HCT116 (cell line): ENCODE measurements at regions not wholly inside any gene's neighbourhood (a gene's known extent, or its start where the extent isn't known, plus 50 kb on each side); places are given as distances from the start of the nearest gene placed in this dataset.

ENCODE experiments used
- ATAC-seq: fragments of 200-7000 bp; cut with Tn5 transposase; 2 replicates; pipeline ENCODE4 v1.9.1; 2020; ENCODE audit warnings: mild to moderate bottlenecking, moderate library complexity
- BruUV-seq: library from RNA; stranded (reverse); fragments of 400-500 nt; replicated peaks from 2 replicates; lab custom pipeline; 2021; lab: Mats Ljungman, UMichigan
- CTCF ChIA-PET: fragments of 300-600 bp; sonication (Branson Sonifier 250); formaldehyde crosslinking; loops from one replicate; lab custom pipeline; 2021; ENCODE audit warnings: antibody characterized with exemption; lab: Charles Lee
- POLR2A ChIA-PET: fragments of 300-600, 350-600 bp; sonication (Branson Sonifier 250); formaldehyde crosslinking; loops from one replicate; lab custom pipeline; 2021; ENCODE audit warnings: antibody characterized with exemption; lab: Charles Lee
- RAD21 ChIA-PET, 2 experiments: fragments of 300-600 bp; sonication (Branson Sonifier 250); formaldehyde crosslinking; loops; one replicate each; lab custom pipeline; 2023; ENCODE audit warnings: low total read pairs in 2 of 2; ENCODE audit not compliant: uncharacterized antibody in 2 of 2, unreplicated experiment in 2 of 2, low non-redundant PET in 1 of 2; lab: Charles Lee
- DNase-seq: peaks from one replicate; pipeline ENCODE4 v3.0.0-alpha.2; 2010; ENCODE audit warnings: low read depth, low spot score
- H2AFZ ChIP-seq: fragments of 200-600 bp; shearing (Covaris generic), sonication (generic); 2 replicates; pipeline ENCODE4 v1.6.1; 2017; ENCODE audit warnings: low read depth, mixed run types, mixed read lengths, antibody characterized with exemption, low read length; ENCODE audit not compliant: poor library complexity, severe bottlenecking
- H3K27ac ChIP-seq: 2 replicates; pipeline ENCODE4 v1.5.1; 2012; ENCODE audit warnings: low read depth, low read length
- H3K27me3 ChIP-seq: fragments of 200-600 bp; sonication (generic); 2 replicates; pipeline ENCODE4 v1.6.1; 2016; ENCODE audit warnings: mixed run types, low read length, mixed read lengths; ENCODE audit not compliant: insufficient read depth
- H3K36me3 ChIP-seq, 2 experiments: fragments of 200-500 bp in 1 of 2; fragments of 200-600 bp in 1 of 2; sonication (Bioruptor generic) in 1 of 2; sonication (generic) in 1 of 2; 2 replicates each; pipeline versions ENCODE4 v1.5.1 to v1.6.1; 2014 to 2016; ENCODE audit warnings: low read length in 2 of 2, inconsistent platforms in 1 of 2, mixed read lengths in 1 of 2, mixed run types in 1 of 2; ENCODE audit not compliant: insufficient read depth in 2 of 2, control insufficient read depth in 1 of 2
- H3K4me1 ChIP-seq, 2 experiments: fragments of 200-600 bp in 1 of 2; sonication (generic) in 1 of 2; 2 replicates each; pipeline versions ENCODE4 v1.5.1 to v1.6.1; 2012 to 2017; ENCODE audit warnings: low read length in 2 of 2, inconsistent platforms in 1 of 2, mild to moderate bottlenecking in 1 of 2, mixed read lengths in 1 of 2, mixed run types in 1 of 2, moderate library complexity in 1 of 2; ENCODE audit not compliant: insufficient read depth in 2 of 2, control insufficient read depth in 1 of 2
- H3K4me2 ChIP-seq: fragments of 200-600 bp; sonication (generic); 2 replicates; pipeline ENCODE4 v1.6.1; 2017; ENCODE audit warnings: mixed run types, low read length, mixed read lengths
- H3K4me3 ChIP-seq, 2 experiments: fragments of 200-600 bp in 1 of 2; sonication (generic) in 1 of 2; replicated peaks in 1 of 2; 2 replicates each; pipeline ENCODE4 v1.5.1; 2011 to 2016; ENCODE audit warnings: low read length in 2 of 2, control low read depth in 1 of 2, low read depth in 1 of 2, mild to moderate bottlenecking in 1 of 2, mixed read lengths in 1 of 2, mixed run types in 1 of 2
- H3K79me2 ChIP-seq: fragments of 200-600 bp; sonication (generic); 2 replicates; pipeline ENCODE4 v1.6.1; 2017; ENCODE audit warnings: mild to moderate bottlenecking, mixed run types, low read length, moderate library complexity, mixed read lengths; ENCODE audit not compliant: insufficient read depth
- H3K9ac ChIP-seq: fragments of 200-600 bp; sonication (generic); 2 replicates; pipeline ENCODE4 v1.6.1; 2016; ENCODE audit warnings: low read length, mixed read lengths
- H3K9me2 ChIP-seq: fragments of 200-600 bp; sonication (generic), shearing (Covaris generic); 2 replicates; pipeline ENCODE4 v1.6.1; 2017; ENCODE audit warnings: mixed run types, mild to moderate bottlenecking, moderate library complexity; ENCODE audit not compliant: insufficient read depth
- H3K9me3 ChIP-seq, 2 experiments: fragments of 200-500 bp in 1 of 2; fragments of 200-600 bp in 1 of 2; sonication (Bioruptor generic) in 1 of 2; sonication (generic) in 1 of 2; 2 replicates each; pipeline ENCODE4 v1.6.1; 2014 to 2017; ENCODE audit warnings: low read length in 2 of 2, mixed read lengths in 2 of 2, inconsistent platforms in 1 of 2, low read depth in 1 of 2, mild to moderate bottlenecking in 1 of 2, mixed run types in 1 of 2, moderate library complexity in 1 of 2; ENCODE audit not compliant: control insufficient read depth in 1 of 2, insufficient read depth in 1 of 2
- H4K20me1 ChIP-seq: fragments of 200-600 bp; sonication (generic), shearing (Covaris generic); 2 replicates; pipeline ENCODE4 v1.6.1; 2017; ENCODE audit warnings: mixed run types, mild to moderate bottlenecking, moderate library complexity; ENCODE audit not compliant: insufficient read depth
- ATF3 ChIP-seq: IDR thresholded peaks from 2 replicates; pipeline ENCODE4 v1.6.1; 2012
- CBX3 ChIP-seq: IDR thresholded peaks from 2 replicates; pipeline ENCODE4 v1.6.1; 2012; ENCODE audit warnings: low read depth
- CEBPB ChIP-seq: IDR thresholded peaks from 2 replicates; pipeline ENCODE4 v1.6.1; 2012; ENCODE audit warnings: low read depth
- CTCF ChIP-seq, 3 experiments: fragments of 200-600 bp in 1 of 3; sonication (generic) in 1 of 3; IDR thresholded peaks in 2 of 3; conservative IDR thresholded peaks in 1 of 3; 2 replicates each; pipeline ENCODE4 v1.5.1; 2012 to 2017; ENCODE audit warnings: low read depth in 2 of 3, low read length in 2 of 3, antibody characterized with exemption in 1 of 3, borderline replicate concordance in 1 of 3, control low read depth in 1 of 3, mild to moderate bottlenecking in 1 of 3, mixed read lengths in 1 of 3, mixed run types in 1 of 3, moderate library complexity in 1 of 3; ENCODE audit not compliant: insufficient read depth in 1 of 3
- EGR1 ChIP-seq: IDR thresholded peaks from 2 replicates; pipeline ENCODE4 v1.6.1; 2012; ENCODE audit warnings: low read depth
- ELF1 ChIP-seq: IDR thresholded peaks from 2 replicates; pipeline ENCODE4 v1.6.1; 2012; ENCODE audit warnings: low read depth, borderline replicate concordance
- EZH2 ChIP-seq: fragments of 200-600 bp; sonication (generic); IDR thresholded peaks from 2 replicates; pipeline ENCODE4 v1.6.1; 2017; ENCODE audit warnings: antibody characterized with exemption, mixed run types
- EZH2phosphoT487 ChIP-seq: fragments of 200-600 bp; IDR thresholded peaks from 2 replicates; pipeline ENCODE4 v1.6.1; 2018; ENCODE audit warnings: antibody characterized with exemption, borderline replicate concordance
- FOSL1 ChIP-seq: IDR thresholded peaks from 2 replicates; pipeline ENCODE4 v1.6.1; 2012; ENCODE audit warnings: low read depth
- JUND ChIP-seq: IDR thresholded peaks from 2 replicates; pipeline ENCODE4 v1.6.1; 2012
- MAX ChIP-seq: IDR thresholded peaks from 2 replicates; pipeline ENCODE4 v1.6.1; 2012
- POLR2A ChIP-seq: IDR thresholded peaks from 2 replicates; pipeline ENCODE4 v1.7.0; 2011; ENCODE audit warnings: borderline replicate concordance; ENCODE audit not compliant: insufficient read depth, insufficient read length; ENCODE audit errors: extremely low read depth
- POLR2AphosphoS5 ChIP-seq: IDR thresholded peaks from 2 replicates; pipeline ENCODE4 v1.6.1; 2011; ENCODE audit warnings: mild to moderate bottlenecking, low read depth, low read length, moderate library complexity
- RAD21 ChIP-seq: IDR thresholded peaks from 2 replicates; pipeline ENCODE4 v1.6.1; 2012; ENCODE audit warnings: low read depth, mild to moderate bottlenecking
- SIN3A ChIP-seq: IDR thresholded peaks from 2 replicates; pipeline ENCODE4 v1.6.1; 2012; ENCODE audit warnings: low read depth
- SP1 ChIP-seq: IDR thresholded peaks from 2 replicates; pipeline ENCODE4 v1.6.1; 2012; ENCODE audit warnings: low read depth
- TCF7L2 ChIP-seq: IDR thresholded peaks from 2 replicates; pipeline ENCODE4 v1.7.0; 2011; ENCODE audit warnings: borderline replicate concordance, inconsistent platforms; ENCODE audit not compliant: insufficient read depth, insufficient read length; ENCODE audit errors: extremely low read depth
- YY1 ChIP-seq: IDR thresholded peaks from 2 replicates; pipeline ENCODE4 v1.6.1; 2011; ENCODE audit warnings: low read length, low read depth, moderate library complexity, mild to moderate bottlenecking; ENCODE audit not compliant: insufficient replicate concordance; ENCODE audit errors: extremely low read depth
- ZBTB33 ChIP-seq: IDR thresholded peaks from 2 replicates; pipeline ENCODE4 v1.6.1; 2011; ENCODE audit warnings: mild to moderate bottlenecking, low read length, moderate library complexity; ENCODE audit not compliant: insufficient replicate concordance; ENCODE audit errors: extremely low read depth
- intact Hi-C: fragments of 100-400 bp; cut with micrococcal nuclease; formaldehyde crosslinking; loops from 2 replicates; pipeline ENCODE4 v1.10.0; 2022

- no peak for ATAC-seq
- no peak overlapping the region for H3K4me3 ChIP-seq
- ChIA-PET RAD21 (no interaction called here), POLR2A (no interaction called here), CTCF (no interaction called here)
- H4K20me1 ChIP-seq, result no peaks in the 10 kb centered on the region
- DNase-seq, result no peak
- no peak overlapping the region for H3K27ac ChIP-seq
- H3K27me3 ChIP-seq, result peaks cover 4% of the 10 kb centered on the region; the same call in 1 of the 2 replicates
- H2AFZ ChIP-seq, result no peak overlapping the region
- TF ChIP-seq EGR1 (no peak), CEBPB (no peak)
- no peak overlapping the region for H3K4me2 ChIP-seq
- H3K9ac ChIP-seq, result no peak overlapping the region
- H3K4me1 ChIP-seq, result no peaks in the 10 kb centered on the region
- H3K9me2 ChIP-seq, result no peaks in the 10 kb centered on the region
- no peaks in the 10 kb centered on the region for H3K36me3 ChIP-seq
- intact Hi-C loops, result no loop called here
- no peaks in the 10 kb centered on the region for H3K79me2 ChIP-seq
- no TSS peak for BruUV-seq
- H3K9me3 ChIP-seq, result no peaks in the 10 kb centered on the region
Measured at GRCh38 chr9:88824711-88825110, 166.6 kb upstream of the S1PR3 start.

GRCh38 chr9:88826181-88826580 is 165.1 kb upstream of the S1PR3 start:
- intact Hi-C loops, result no loop called here
- Histone ChIP-seq H3K4me1 (no peaks in the 10 kb centered on the region), H3K9me3 (no peaks in the 10 kb centered on the region), H3K27me3 (peaks cover 4% of the 10 kb centered on the region; the same call in 1 of the 2 replicates), H4K20me1 (no peaks in the 10 kb centered on the region), H2AFZ (no peak overlapping the region), H3K9me2 (no peaks in the 10 kb centered on the region), H3K4me3 (no peak overlapping the region), H3K9ac (no peak overlapping the region), H3K27ac (no peak overlapping the region), H3K4me2 (no peak overlapping the region), H3K36me3 (no peaks in the 10 kb centered on the region), H3K79me2 (no peaks in the 10 kb centered on the region)
- CTCF ChIA-PET, result no interaction called here
- DNase-seq (no peak), ATAC-seq (no peak)
- RAD21 ChIA-PET, result no interaction called here
- TF ChIP-seq ATF3 (no peak), CEBPB (no peak), CTCF (IDR thresholded peaks at IDR 0.05 in 2 of 3, conservative IDR thresholded peaks at IDR 0.05 in 1 of 3; ENCODE audit: borderline replicate concordance in 1 of 3, insufficient read depth in 1 of 3, low read depth in 2 of 3, low read length in 2 of 3) (no peak), EGR1 (no peak), POLR2AphosphoS5 (no peak), CBX3 (no peak), EZH2 (no peak), SIN3A (no peak), RAD21 (no peak), POLR2A (no peak), ZBTB33 (no peak), JUND (no peak), MAX (no peak), FOSL1 (no peak), ELF1 (no peak), TCF7L2 (no peak), SP1 (no peak), EZH2phosphoT487 (no peak), YY1 (no peak)
- POLR2A ChIA-PET, result no interaction called here
- no TSS peak for BruUV-seq
